IPS-18c (cell line): ENCODE measurements at regions not wholly inside any gene's neighbourhood (a gene's known extent, or its start where the extent isn't known, plus 50 kb on each side); places are given as distances from the start of the nearest gene placed in this dataset.
A peak's percentile ranks its signal among the peaks of the same experiment; 100 is the strongest.
"Not testable (repeated sequence)": the region's sequence is repeated elsewhere in the genome, so short reads cannot be mapped to it uniquely, and the experiment has no call there.

Source experiments
- H3K4me3 ChIP-seq: 2 replicates; pipeline ENCODE4 v1.7.0; 2013; ENCODE audit warnings: low read depth, mild to moderate bottlenecking, low read length, moderate library complexity; ENCODE audit not compliant: insufficient read depth
- H3K9me3 ChIP-seq: one replicate; pipeline ENCODE4 v1.6.1; 2013; ENCODE audit warnings: mild to moderate bottlenecking, low read length, moderate library complexity; ENCODE audit not compliant: control insufficient read depth, insufficient read depth

DNA sequence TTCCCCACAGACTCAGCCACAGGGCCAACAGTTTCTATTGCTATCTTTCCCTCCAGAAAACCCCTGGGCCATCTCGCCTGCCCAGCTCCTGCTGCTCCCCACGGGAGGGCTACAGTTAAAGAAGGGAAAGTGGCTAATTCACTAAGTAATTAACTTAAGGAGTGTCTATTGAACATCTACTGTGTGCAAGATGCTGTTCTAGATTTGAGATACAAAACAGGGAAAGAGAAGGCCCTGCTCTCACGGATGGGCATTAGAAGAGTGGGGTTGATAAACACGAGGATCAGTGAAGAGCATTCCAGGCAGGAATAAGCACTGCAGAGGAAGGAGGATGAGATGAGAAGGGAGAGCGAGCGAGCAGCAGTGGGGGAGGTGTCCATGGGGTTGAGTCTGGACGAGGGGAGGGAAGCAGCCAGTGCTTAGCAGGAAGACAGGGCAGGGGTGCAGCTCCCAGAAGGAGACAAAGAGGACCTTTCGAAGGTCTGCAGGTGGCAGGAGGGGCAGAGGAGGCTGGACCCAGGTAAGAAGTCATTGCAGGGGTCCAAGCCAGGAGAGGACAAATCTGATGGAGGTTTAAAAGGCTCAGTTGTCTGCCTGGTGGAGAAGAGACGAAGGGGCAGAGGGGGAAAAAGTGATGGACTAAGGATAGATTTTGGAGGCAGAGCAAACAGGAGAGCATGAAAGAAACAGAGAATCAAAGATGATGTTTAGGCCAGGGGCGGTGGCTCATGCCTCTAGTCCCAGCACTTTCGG lies 64.7 kb downstream of the KLF15 start:
- H3K9me3 ChIP-seq = no peaks in the 10 kb centered on the region
- H3K4me3 ChIP-seq = no peak overlapping the region

DNA sequence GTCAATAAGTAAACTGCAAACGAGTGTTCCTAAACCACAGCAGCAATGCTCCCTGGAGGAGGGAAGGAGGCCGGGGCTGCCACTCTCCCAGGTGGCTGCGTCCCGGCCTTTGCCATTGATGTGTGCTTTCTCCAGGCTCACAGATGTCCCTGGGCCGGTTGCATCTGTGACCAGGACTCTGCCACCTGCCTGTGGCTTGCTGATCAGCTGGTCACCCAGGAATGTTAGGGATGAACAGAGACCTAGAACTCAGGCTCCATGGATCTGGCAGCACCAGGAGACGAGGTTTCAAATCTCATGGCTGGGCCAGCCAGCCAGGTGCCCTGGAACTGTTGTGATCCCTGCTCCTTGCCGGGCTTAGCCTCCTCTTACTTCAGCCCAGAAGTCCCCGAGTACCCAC lies 65.7 kb downstream of the KLF15 start:
- Histone ChIP-seq H3K9me3 (no peaks in the 10 kb centered on the region), H3K4me3 (no peak overlapping the region)

- H3K4me3 ChIP-seq = no peak overlapping the region
- no peaks in the 10 kb centered on the region for H3K9me3 ChIP-seq
Observed at GRCh38 chr3:126291061-126291460, 66.1 kb downstream of the KLF15 start.

DNA sequence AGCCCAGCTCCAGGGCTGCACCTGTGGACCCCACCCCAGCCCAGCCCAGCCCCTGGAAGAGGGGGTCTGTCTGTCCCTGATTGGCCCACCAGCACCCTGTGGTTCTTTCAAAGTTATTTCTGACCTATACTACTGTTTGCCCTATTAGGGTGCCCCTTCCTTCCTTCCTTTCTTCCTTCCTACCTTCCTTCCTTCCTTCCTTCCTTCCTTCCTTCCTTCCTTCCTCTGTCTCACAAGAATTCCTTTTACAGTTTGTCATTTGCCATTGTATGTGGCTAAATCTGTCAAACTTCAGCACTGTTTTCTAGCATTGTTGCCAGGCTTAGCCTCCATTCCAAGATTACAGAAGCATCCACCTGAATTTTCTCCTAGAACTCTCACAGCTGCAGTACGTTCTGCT lies 66.9 kb downstream of the KLF15 start:
- Histone ChIP-seq H3K9me3 (no peaks in the 10 kb centered on the region), H3K4me3 (no peak overlapping the region)

- Histone ChIP-seq H3K4me3 (no peak overlapping the region), H3K9me3 (no peaks in the 10 kb centered on the region)
Observed at GRCh38 chr3:126289096-126289495, 68.1 kb downstream of the KLF15 start.

GRCh38 chr3:126288314-126288713 lies 68.9 kb downstream of the KLF15 start:
- Histone ChIP-seq H3K4me3 (peak overlapping the region; percentile 61; the same call in 1 of the 2 replicates), H3K9me3 (no peaks in the 10 kb centered on the region)

DNA sequence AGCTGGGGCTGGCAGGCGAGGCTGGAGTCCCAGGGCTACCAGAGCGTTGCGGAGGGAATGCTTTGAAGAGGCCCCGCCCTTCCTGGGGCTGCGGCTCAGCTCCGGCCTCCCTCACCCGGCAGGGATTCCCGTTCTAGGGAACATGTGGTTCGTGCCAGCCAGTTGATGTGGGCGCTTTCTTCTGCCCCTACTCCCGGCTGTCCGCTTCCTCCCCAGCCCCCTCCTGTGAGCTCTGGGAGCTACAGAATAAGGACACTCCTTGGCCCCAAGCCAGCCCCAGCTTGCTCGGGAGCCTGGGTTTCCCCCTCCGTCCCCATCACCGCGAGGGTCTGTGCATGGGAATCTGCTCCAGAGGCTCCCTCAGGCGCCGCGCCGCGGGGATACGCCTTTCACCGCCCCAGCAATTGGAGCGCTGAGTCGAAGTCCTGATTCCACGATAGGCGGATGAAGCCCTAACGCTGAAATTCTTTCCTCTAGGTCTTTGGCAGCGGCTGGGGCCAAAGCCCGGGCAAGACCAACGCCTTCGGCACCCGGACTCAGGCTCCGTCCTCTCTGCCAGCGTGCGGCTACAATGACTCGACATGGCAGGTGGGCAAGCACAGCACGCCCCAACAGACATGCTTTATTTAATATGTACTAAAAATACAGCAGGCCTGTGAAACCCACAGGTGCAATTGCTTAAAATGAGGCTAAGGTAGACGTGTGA lies 69.5 kb downstream of the KLF15 start:
- no peaks in the 10 kb centered on the region for H3K9me3 ChIP-seq
- peak overlapping the region; percentile 61 for H3K4me3 ChIP-seq

DNA sequence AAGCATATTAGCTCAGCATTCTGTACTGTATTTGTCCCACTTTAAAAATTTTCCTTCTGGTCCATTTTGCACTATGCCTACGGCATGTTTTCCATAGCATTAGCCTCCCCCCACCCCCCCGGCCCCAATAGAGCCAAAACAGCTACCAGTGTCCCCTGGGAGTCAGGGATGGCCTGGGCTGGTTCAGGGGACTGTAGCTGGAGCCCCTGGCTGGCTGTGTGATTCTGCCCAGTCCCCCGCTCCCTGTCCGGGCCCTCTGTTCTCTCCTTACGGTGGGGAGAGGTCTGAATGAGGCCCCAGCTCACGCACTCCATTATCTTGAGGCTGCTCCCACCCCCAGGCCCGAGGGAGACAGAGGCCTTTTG lies 70.1 kb downstream of the KLF15 start:
- H3K4me3 ChIP-seq = peak overlapping the region; percentile 61
- H3K9me3 ChIP-seq = no peaks in the 10 kb centered on the region

- Histone ChIP-seq H3K9me3 (no peaks in the 10 kb centered on the region), H3K4me3 (no peak overlapping the region)
Observed at GRCh38 chr3:126285369-126285768, 71.8 kb downstream of the KLF15 start.

DNA sequence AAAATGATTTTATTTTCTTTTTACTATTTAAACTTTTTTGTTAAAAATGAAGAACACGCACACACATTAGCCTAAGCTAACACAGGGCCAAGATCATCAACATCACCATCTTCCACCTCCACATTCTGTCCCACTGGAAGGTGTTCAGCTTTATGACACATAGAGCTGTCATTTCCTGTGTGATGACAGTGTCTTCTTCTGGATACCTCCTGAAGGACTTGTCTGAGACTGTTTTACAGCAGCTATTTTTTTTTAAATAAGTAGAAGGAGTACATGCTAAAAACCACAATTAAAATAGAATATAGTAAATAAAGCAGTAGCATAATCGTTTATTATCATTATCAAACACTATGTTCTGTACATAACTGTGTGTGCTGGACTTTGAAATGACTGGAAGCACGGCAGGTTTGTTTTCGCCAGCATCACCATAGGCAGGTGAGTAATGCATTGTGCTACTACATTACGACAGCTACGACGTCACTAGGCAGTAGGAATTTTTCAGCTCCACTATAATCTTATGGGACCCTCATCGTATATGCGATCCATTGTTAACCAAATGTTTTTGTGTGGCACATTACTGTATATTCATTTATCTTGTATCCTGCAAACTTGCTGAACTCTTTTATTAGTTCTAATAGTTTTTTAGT lies 72.8 kb downstream of the KLF15 start:
- Histone ChIP-seq H3K4me3 (no peak overlapping the region), H3K9me3 (no peaks in the 10 kb centered on the region)

- not testable (repeated sequence) for H3K4me3 ChIP-seq, H3K9me3 ChIP-seq
Observed at GRCh38 chr3:126283651-126284050, 73.6 kb downstream of the KLF15 start.

- H3K4me3 ChIP-seq = no peak overlapping the region
- no peaks in the 10 kb centered on the region for H3K9me3 ChIP-seq
Observed at GRCh38 chr3:126279853-126280252, 77.4 kb downstream of the KLF15 start.

DNA sequence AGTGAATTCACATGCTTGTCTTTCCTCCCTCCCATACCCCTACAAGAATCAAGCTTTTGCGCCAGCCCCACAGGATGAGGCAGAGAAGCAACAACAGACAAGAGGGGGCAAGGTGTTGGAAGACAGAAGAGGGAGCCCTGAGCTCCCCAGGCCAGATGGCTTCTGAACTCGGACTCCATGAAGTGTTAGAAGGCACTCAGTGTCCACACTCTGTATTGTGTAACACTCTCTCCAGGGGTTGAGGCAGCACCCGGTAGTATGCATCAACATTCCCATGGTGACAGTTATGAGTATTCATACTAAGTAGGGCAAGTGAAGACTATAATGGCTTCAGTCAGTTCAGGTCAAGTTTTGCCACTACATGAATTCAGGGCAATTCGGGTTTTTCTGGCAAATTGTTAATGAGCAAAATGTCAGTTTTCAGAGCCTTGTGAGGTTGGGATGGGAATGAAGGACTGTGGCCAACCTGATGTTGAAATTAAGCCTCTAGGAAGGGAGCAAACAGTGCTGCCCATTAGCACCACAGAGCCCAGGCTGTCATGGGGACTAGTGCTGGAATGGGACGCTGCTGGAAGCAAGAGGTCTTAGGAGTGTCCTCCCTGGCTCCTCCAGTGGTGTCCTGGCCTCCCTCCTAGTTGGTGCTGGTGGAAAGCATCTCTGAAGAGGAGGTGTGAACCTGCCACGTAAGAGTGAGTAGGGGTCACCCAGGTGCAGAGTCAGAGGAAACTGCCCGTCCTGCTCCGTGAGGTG lies 79.4 kb downstream of the KLF15 start:
- no peak overlapping the region for H3K4me3 ChIP-seq
- no peaks in the 10 kb centered on the region for H3K9me3 ChIP-seq

- Histone ChIP-seq H3K9me3 (no peaks in the 10 kb centered on the region), H3K4me3 (no peak overlapping the region)
Observed at GRCh38 chr3:126275620-126275904, 81.6 kb downstream of the KLF15 start.

GRCh38 chr3:126274735-126275619 lies 82.2 kb downstream of the KLF15 start:
- Histone ChIP-seq H3K4me3 (no peak overlapping the region), H3K9me3 (no peaks in the 10 kb centered on the region)

- H3K9me3 ChIP-seq = no peaks in the 10 kb centered on the region
- H3K4me3 ChIP-seq = no peak overlapping the region
Observed at GRCh38 chr3:126270145-126270811, 86.9 kb downstream of the KLF15 start.
